T1000 (cell line): ENCODE measurements at regions not wholly inside any gene's neighbourhood (a gene's known extent, or its start where the extent isn't known, plus 50 kb on each side); places are given as distances from the start of the nearest gene placed in this dataset.
"Not testable (repeated sequence)": the region's sequence is repeated elsewhere in the genome, so short reads cannot be mapped to it uniquely, and the experiment has no call there.

ENCODE experiments used
- DNase-seq: peaks from one replicate; lab custom pipeline; 2025; ENCODE audit warnings: mixed read lengths; lab: John Stamatoyannopoulos, UW

- DNase-seq, result no peak
These were observed 50.7 kb upstream of the KLF7 start for GRCh38 chr2:207216457-207216856.

DNA sequence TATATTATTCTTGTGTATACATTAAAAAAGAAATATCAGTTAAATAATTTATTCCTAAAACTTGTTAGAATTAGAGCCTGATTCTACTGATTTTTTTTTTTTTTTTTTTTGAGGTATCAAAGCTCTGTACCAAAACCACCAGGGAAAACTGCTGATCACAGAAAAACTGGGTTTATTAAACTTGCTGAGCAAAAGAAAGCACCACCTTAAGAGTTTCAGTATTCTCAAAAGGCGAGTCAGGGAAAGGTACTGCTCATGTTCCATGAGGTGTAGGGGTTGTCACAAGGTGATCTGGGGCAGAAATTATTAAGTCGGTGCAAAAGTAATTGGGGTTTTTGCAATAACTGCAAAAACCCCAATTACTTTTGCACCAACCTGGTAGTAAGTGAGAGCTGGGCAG, 51.7 kb upstream of the KLF7 start:
- no peak for DNase-seq

- DNase-seq, result no peak
These were observed 53.4 kb upstream of the KLF7 start for GRCh38 chr2:207219081-207219630.

DNA sequence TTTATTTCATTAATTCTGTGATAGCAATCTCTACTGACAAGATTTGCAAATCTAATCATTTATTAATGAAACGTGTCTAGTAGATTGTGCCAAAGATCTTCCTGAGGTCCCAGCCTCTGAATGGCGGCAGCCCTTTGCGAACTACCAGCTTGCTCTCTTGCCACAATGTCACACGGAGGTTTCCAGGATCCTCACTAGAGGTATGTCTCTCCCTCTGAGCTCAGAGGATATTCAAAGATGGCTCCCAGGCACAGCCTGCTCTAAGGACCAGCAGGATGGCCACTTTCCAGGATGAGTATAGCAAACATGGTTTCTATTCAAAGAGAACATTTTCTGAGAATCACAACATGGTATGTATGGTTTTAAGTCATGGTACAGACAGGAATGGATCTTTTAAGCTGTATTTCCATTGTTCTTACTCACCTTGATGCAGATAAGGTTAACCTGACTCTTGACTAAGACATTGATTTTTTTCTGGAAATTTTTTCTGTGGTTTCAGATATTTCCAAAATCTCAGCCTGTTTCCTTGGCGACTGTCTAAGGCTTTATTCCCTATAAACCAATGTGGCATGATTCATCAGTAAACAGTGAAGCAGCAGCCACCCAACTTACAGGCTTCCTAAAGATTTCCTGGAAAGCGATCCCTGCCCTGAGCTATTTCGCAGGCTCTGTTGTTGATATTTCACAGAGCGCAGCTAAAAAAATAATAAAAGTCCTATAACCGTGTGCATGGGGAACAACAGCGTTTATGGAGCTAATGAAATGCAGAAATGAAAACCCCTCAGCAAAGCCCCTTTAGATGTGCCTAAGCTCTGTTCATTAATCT, 54.1 kb upstream of the KLF7 start:
- no peak for DNase-seq

DNA sequence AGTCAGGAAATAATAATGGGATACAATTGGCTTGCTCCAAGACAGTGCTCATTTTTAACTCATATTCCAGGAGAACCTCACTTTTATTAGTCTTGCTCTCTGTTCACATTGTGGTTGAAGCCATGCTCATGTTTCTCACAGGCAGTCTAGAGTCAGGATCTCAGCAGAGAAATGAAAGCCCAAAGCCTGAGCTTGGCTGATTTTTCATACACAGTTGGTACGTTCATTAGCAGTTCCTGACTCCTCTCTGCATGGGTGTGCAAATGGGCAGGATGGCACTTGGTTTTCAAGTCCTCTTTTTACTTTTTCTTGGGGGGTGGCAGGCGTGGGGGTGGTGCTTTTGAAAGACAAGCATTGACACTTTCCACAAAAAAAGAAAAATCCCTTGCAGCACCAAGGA, 56.0 kb upstream of the KLF7 start:
- no peak for DNase-seq

GRCh38 chr2:207223051-207223450, 57.3 kb upstream of the KLF7 start:
- peak; percentile 19 for DNase-seq

DNA sequence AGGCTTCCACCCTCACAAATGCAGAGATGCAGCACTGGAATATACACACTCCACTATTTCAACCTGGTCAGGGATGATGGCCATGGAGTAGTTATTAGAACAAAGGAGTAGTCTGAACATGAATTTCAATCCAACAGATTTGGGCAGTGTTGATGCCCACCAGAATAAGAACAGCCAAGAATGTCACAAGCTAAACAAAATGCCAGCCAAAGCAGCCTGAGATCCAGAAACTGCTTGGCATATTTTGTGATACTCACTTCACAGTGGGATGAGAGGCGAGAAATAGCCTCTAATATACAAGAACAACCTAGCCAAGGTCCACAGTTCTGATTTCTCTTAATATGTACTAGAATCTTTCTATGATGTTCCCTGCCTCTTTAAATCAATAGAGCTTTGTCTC, 58.6 kb upstream of the KLF7 start:
- DNase-seq, result no peak

- no peak for DNase-seq
These were observed 59.2 kb upstream of the KLF7 start for GRCh38 chr2:207224791-207225482.

DNA sequence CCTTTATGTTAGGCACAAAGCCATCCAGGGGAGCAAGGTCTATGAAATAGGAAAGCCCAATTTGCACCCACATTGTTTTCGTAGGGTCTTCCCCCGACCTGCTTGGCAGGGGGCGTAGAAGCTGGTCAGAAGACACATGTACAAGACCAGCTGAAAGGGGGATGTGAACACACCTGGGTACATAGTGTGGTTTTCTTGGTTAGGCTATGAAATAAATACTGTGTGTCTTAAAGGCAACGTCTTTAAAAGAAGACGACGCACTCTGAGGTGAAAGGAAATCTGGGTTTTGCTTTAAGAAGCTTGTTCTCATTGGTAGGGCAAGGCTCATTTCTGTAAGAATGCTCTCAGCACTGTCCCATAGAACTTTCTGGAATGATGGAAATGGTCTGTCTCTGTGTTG, 60.0 kb upstream of the KLF7 start:
- no peak for DNase-seq

- no peak for DNase-seq
These were observed 60.5 kb upstream of the KLF7 start for GRCh38 chr2:207226243-207226642.

DNA sequence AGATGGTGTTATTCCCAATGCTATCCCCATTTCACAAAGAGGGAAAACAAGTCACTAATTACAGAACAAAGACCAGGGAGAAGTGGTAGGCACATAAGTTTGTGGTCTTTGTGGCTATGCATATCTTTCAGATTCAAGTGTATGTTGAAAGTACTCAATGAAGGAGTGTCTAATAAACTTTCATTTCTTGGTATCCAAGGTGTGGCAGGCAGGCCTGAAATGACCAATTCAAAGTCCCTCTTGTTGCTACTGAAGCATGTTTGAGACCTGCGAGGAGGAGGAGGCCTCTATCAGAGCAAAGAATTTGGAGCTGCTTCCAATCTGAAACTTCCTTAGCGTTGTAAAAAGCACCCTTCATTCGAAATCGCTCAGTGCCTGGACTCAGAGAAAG, 60.9 kb upstream of the KLF7 start:
- DNase-seq, result no peak

DNA sequence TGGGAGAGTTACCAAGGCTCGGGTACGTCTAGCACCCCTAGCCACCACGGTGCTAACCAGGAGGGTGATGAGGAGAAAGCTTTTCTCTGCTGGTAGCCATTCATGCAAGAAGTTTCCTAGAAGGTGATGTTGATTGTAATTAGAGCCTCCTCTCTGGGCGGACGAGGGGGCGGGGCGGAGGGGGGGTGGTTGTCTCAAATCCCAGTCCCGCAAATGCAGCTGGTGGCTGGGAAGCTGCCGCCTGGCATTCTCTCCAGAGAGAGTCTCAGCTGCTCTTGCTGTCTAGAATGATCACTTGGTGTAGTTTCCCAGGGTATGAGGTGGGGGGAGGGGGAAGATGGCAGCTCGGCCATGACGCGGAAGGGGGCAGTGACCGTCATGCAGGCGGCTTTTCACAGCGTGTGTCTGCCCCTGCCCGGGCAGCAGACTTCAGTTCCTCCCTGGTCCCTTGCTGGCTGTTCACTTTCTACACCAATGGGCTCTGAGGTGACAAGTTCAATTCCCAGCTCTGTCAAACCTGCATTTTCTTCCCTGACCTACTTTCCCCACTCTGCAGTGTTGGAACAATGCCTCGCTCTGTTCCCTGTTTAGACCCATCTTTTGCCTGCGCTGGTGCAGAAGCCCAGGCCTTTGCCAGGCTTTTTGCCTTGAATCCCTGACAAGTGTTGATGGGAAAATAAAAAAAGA, 61.5 kb upstream of the KLF7 start:
- DNase-seq, result no peak

DNA sequence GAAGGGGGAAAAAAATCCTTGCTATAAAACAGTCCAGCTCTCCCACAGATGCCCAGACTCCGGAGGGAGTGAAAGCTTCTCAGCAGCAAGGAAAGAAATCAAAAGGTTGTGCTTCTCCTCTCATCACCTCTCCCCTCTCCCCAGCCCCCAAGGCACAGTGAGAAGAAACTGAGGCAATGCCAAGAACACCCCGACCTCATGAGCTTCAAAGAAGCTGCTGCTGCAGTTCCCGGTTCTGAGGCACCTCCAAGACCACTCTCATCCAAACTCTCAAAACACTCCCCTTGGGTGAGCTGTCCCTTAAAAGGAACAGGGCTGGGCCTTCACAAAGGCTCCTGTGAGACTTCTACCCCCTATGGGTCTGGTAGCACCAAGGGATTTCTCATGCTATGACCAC, 62.0 kb upstream of the KLF7 start:
- DNase-seq, result no peak

DNA sequence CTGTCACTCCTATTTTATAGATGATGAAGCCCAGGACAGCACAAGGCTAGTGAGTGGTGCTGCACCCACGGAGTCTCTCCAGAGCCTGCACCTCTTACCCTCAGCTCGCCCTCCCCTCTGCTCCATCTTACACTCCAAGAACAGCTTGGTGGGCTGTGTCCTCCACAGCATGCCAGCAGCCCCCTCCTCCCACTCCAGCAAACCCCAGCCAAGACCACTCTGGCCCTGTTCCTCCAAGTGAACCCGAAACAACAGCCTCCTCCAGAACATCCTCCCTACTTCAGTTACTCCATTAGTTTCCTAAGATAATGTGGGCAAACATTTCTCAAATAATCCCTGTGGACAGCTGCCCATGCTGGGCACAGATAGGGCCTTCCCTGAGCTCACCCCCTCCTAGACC, 62.7 kb upstream of the KLF7 start:
- no peak for DNase-seq

- no peak for DNase-seq
These were observed 63.4 kb upstream of the KLF7 start for GRCh38 chr2:207229161-207229560.

- no peak for DNase-seq
These were observed 64.7 kb upstream of the KLF7 start for GRCh38 chr2:207230261-207231105.

GRCh38 chr2:207231106-207231865, 65.5 kb upstream of the KLF7 start:
- DNase-seq, result no peak

DNA sequence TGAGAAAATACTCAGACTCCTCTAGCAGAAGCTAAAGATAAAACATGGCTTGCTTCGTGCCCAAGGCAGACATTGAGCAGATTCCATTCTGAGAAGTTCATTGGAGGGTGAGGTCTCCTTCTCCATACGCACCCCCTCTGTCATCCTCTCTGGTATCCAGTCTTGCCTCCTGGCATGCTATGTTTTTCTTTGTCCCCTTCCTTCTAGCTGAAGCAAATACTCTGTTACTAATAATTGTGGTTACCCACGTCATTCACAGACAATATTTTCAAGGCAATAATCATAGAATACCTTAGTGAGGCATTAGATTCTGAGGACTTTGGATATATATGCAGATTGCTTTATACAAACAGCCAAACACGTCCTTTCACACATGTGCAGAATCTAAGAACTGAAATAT, 66.2 kb upstream of the KLF7 start:
- DNase-seq, result no peak

DNA sequence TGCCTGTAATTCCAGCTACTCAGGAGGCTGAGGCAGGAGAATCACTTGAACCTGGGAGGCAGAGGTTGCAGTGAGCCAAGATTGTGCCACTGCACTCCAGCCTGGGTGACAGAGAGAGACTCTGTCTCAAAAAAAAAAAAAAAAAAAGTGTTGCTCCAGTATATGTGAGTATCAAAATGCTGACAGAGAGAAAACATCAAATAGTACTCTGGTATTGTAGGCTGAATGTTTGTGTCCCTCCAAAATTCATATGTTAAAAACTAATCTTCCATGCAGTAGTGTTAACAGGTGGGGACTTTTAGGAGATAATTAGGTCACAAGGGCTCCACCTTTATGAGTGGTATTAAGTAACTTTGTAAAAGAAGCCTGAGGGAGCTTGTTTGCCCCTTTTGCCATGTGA, 67.4 kb upstream of the KLF7 start:
- DNase-seq, result not testable (repeated sequence)

- DNase-seq, result no peak
These were observed 68.0 kb upstream of the KLF7 start for GRCh38 chr2:207233731-207234130.

DNA sequence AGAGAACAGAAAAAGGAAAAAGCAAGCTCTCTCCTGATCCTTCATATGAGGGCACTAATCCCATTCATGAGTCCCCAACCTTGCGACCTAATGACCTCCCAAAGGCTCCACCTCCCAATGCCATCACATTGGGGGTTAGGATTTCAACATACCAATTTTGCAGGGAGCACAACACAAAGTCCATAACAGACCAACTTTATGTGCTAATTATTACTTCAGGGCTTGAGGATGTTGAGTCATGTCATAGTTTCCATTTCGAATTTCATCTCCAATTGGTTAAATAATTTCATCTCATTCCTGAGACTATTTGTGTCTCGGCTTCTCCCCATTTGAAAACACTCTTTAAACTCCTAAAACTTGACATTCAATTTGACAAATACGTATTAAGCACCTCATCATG, 69.9 kb upstream of the KLF7 start:
- no peak for DNase-seq
